Cardiac muscle cell (in vitro differentiated cells and primary cell): ENCODE measurements at regions not wholly inside any gene's neighbourhood (a gene's known extent, or its start where the extent isn't known, plus 50 kb on each side); places are given as distances from the start of the nearest gene placed in this dataset.

Source experiments
- DNase-seq, 2 donors: peaks; one replicate each; pipeline versions ENCODE4 v3.0.0 to v3.0.0-alpha.2; 2010 to 2017; ENCODE audit warnings: low read depth in 1 of 2, low spot score in 1 of 2
- H3K27ac ChIP-seq: fragments of 200-600 bp; sonication (generic); 2 replicates; pipeline ENCODE4 v1.5.1; 2016
- H3K27me3 ChIP-seq: fragments of 200-600 bp; sonication (generic); 2 replicates; pipeline ENCODE4 v1.6.0; 2016; ENCODE audit warnings: control low read depth
- H3K36me3 ChIP-seq: fragments of 200-600 bp; sonication (generic); 2 replicates; pipeline ENCODE4 v1.5.1; 2016; ENCODE audit warnings: control low read depth
- H3K4me1 ChIP-seq: fragments of 200-600 bp; sonication (generic); 2 replicates; pipeline ENCODE4 v1.8.1; 2017; ENCODE audit warnings: low read depth, mild to moderate bottlenecking, mixed run types
- H3K4me3 ChIP-seq: fragments of 200-600 bp; sonication (generic); 2 replicates; pipeline ENCODE4 v1.5.1; 2016; ENCODE audit warnings: mild to moderate bottlenecking
- H3K9me3 ChIP-seq: fragments of 200-600 bp; sonication (generic); 2 replicates; pipeline ENCODE4 v1.5.1; 2017; ENCODE audit warnings: low read depth, mild to moderate bottlenecking, control low read depth
- TF ChIP-seq, protein P1 (sequence below): IDR thresholded peaks from 2 replicates; pipeline ENCODE4 v1.5.1; 2012; ENCODE audit warnings: low read depth, mild to moderate bottlenecking, low read length

DNA sequence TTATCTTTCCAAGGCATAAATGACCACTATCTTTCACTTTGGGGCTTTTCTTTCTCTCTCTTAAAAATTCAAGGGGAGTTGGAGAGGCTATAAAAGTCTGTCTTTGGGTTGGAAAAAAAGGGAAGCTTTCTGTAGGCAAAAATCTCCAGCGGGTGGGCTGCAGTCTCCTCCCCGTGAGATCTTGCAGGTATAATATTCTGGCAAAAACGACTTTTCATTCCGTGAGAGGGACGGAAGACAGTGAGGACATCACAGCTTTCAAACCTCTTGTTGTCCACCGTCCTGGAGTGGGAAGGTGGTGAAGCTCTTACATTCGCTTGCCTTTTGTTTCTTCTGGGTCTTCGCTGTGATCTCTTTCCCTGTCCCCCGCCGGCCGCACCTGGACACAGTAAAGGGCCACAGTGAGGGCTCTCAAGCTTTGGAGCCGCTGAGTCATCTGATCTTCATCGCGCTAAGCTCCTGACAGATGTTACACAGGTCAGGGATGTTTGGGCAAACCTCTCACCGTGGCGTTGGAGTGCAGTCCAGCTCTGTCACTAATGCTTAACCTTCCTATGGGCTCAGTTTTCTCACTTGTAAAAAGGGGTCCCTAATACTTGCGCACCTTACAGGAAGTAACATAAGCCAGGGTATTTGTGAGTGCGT lies 61.9 kb upstream of the MEGF10 start:
- Histone ChIP-seq H3K4me3 (no peak overlapping the region), H3K27ac (no peak overlapping the region), H3K36me3 (no peaks in the 10 kb centered on the region), H3K27me3 (peaks cover 34% of the 10 kb centered on the region), H3K9me3 (no peaks in the 10 kb centered on the region), H3K4me1 (no peaks in the 10 kb centered on the region)
- DNase-seq: peak in 1 of 2 donors; percentile 10
- TF ChIP-seq, protein P1, sequence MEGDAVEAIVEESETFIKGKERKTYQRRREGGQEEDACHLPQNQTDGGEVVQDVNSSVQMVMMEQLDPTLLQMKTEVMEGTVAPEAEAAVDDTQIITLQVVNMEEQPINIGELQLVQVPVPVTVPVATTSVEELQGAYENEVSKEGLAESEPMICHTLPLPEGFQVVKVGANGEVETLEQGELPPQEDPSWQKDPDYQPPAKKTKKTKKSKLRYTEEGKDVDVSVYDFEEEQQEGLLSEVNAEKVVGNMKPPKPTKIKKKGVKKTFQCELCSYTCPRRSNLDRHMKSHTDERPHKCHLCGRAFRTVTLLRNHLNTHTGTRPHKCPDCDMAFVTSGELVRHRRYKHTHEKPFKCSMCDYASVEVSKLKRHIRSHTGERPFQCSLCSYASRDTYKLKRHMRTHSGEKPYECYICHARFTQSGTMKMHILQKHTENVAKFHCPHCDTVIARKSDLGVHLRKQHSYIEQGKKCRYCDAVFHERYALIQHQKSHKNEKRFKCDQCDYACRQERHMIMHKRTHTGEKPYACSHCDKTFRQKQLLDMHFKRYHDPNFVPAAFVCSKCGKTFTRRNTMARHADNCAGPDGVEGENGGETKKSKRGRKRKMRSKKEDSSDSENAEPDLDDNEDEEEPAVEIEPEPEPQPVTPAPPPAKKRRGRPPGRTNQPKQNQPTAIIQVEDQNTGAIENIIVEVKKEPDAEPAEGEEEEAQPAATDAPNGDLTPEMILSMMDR: no peak

DNA sequence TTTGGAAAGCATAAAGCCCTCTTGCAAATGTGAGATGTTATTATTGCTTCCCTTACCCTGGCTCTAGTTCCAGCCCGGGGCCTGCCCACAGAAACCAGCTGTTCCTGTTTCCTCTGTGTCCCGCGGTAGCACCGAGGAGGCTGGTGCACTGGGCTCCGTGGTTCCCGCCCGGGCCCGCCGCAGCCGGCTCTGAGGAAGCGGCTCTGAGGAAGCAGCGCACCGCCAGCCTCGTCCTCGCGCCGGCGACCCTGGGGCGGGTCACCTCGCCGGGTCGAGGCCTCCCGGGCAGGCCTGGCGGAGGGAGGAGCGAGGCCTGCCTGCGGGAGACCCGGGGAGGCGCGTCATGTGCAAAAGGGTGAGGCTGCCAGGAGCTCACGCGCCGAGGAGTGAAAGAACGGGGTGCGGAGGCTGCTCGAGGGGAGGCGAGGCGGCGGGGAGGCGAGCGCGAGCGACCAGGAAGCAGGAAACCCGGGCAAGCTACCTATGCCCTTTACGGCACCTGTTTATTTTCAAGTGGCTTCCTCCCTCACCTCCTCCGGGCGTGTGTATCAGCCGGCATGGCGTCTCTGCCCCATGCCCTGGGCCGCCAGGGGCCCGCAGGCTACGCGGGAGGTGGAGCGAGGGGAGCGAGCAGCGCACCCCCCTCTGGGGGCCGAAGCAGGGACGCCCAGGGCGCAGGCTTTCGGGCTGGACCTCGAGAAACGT lies 61.3 kb upstream of the MEGF10 start:
- Histone ChIP-seq H3K9me3 (no peaks in the 10 kb centered on the region), H3K27me3 (peaks cover 34% of the 10 kb centered on the region), H3K4me1 (no peaks in the 10 kb centered on the region), H3K36me3 (no peaks in the 10 kb centered on the region), H3K4me3 (peak overlapping the region; percentile 9), H3K27ac (no peak overlapping the region)
- DNase-seq: peak; percentile 33 to 54
- TF ChIP-seq, protein P1: peak; percentile 29

DNA sequence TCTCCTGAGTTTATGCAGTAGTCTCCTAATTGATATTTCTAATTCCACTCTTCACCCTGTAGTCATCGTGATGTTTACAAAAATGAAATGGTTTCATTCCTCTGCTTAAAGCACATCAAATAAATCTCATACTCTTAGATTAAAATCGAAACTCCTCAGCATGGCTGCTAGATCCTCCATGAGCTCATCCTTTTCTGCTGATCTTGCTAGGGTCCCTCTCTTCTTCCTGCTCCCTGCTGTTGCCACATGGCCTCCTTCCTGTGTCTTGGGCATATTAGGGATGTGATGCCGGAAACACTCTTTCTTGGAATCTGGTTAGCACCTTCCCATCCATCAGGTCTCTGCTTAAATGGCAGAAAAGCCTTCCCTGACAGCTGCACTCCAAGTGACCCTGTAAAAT lies 59.5 kb upstream of the MEGF10 start:
- no peak for DNase-seq
- Histone ChIP-seq H3K4me3 (no peak overlapping the region), H3K27ac (no peak overlapping the region), H3K36me3 (no peaks in the 10 kb centered on the region), H3K4me1 (no peaks in the 10 kb centered on the region), H3K27me3 (peaks cover 34% of the 10 kb centered on the region), H3K9me3 (no peaks in the 10 kb centered on the region)
- TF ChIP-seq, protein P1: no peak

DNA sequence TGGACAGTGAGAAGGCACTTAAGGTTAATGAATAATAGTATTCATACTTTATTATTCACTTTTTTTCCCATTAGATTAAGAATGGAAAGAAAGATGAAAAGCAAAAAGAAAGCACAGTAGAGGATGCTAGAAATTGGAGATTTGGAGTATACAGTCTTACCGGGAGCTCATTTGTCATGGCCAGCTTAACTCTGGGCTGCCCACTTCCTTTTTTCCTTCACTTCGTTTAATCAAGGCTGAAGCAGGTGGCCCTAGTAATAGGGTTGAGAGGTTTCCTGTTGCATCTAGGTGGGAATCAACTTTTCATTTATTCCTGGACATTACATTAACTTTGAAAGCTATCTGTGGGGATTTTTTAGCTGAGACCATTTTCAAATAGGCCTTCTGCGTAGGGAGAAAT lies 57.0 kb upstream of the MEGF10 start:
- no peaks in the 10 kb centered on the region for H3K9me3 ChIP-seq
- no peaks in the 10 kb centered on the region for H3K36me3 ChIP-seq
- peaks cover 23% of the 10 kb centered on the region for H3K27me3 ChIP-seq
- H3K4me1 ChIP-seq: no peaks in the 10 kb centered on the region
- H3K27ac ChIP-seq: no peak overlapping the region
- no peak for DNase-seq
- H3K4me3 ChIP-seq: no peak overlapping the region
- TF ChIP-seq, protein P1: no peak

DNA sequence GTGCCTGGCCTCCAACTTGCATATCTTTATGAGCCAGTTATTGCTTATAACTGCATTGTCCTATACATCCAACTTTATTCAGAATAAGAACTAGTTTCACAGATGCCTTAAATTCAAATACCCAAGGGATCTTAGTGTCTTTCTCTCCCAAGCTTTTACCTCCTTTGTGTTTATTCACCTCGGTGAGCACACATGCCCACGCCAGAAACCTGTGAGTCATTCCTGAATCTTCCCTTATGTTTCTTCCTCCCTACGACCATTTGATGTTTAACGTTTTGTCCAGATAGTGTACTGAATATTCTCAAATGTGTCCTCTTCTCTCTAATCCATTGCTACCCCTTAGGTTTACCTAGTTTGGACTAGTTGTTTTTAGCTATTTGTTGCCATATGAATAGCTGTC lies 55.5 kb upstream of the MEGF10 start:
- Histone ChIP-seq H3K9me3 (no peaks in the 10 kb centered on the region), H3K4me1 (no peaks in the 10 kb centered on the region), H3K36me3 (no peaks in the 10 kb centered on the region), H3K27ac (no peak overlapping the region), H3K4me3 (no peak overlapping the region), H3K27me3 (peaks cover 9% of the 10 kb centered on the region)
- TF ChIP-seq, protein P1: no peak
- DNase-seq: no peak
